SJSA1 (cell line): ENCODE measurements at regions not wholly inside any gene's neighbourhood (a gene's known extent, or its start where the extent isn't known, plus 50 kb on each side); places are given as distances from the start of the nearest gene placed in this dataset.
A peak's percentile ranks its signal among the peaks of the same experiment; 100 is the strongest.

Source experiments
- DNase-seq, 2 experiments: peaks; one replicate each; pipeline ENCODE4 v3.0.0-alpha.2; 2015 to 2020; ENCODE audit warnings: low spot score in 2 of 2, low read depth in 1 of 2
- H3K27ac ChIP-seq: fragments of 250-450 bp; sonication (Bioruptor Pico); 2 replicates; pipeline ENCODE4 v1.5.1; 2020; ENCODE audit warnings: mild to moderate bottlenecking, moderate library complexity
- H3K27me3 ChIP-seq: fragments of 250-450 bp; sonication (Bioruptor Pico); replicated peaks from 2 replicates; pipeline ENCODE4 v1.5.1; 2020; ENCODE audit warnings: mild to moderate bottlenecking, moderate library complexity
- H3K36me3 ChIP-seq: fragments of 250-450 bp; sonication (Bioruptor Pico); 2 replicates; pipeline ENCODE4 v1.5.1; 2020; ENCODE audit warnings: mild to moderate bottlenecking
- H3K4me1 ChIP-seq: fragments of 250-450 bp; sonication (Bioruptor Pico); replicated peaks from 2 replicates; pipeline ENCODE4 v1.6.1; 2021; ENCODE audit warnings: mild to moderate bottlenecking
- H3K4me3 ChIP-seq: fragments of 250-450 bp; sonication (Bioruptor Pico); 2 replicates; pipeline ENCODE4 v1.5.1; 2020; ENCODE audit warnings: mild to moderate bottlenecking
- H3K9me3 ChIP-seq: fragments of 250-450 bp; sonication (Bioruptor Pico); replicated peaks from 2 replicates; pipeline ENCODE4 v1.5.1; 2020; ENCODE audit warnings: mild to moderate bottlenecking

- DNase-seq = no peak
- no peak overlapping the region for H3K27ac ChIP-seq
- no peaks in the 10 kb centered on the region for H3K9me3 ChIP-seq
- H3K27me3 ChIP-seq = no peaks in the 10 kb centered on the region
- H3K4me3 ChIP-seq = no peak overlapping the region
- no peaks in the 10 kb centered on the region for H3K36me3 ChIP-seq
- no peaks in the 10 kb centered on the region for H3K4me1 ChIP-seq
These were observed 190.2 kb upstream of the ADAMTS5 start for GRCh38 chr21:27157097-27157496.

GRCh38 chr21:27156666-27157065 is 189.8 kb upstream of the ADAMTS5 start:
- Histone ChIP-seq H3K27ac (no peak overlapping the region), H3K27me3 (no peaks in the 10 kb centered on the region), H3K9me3 (no peaks in the 10 kb centered on the region), H3K4me1 (no peaks in the 10 kb centered on the region), H3K4me3 (no peak overlapping the region), H3K36me3 (no peaks in the 10 kb centered on the region)
- DNase-seq = no peak

GRCh38 chr21:27155130-27155500 is 188.2 kb upstream of the ADAMTS5 start:
- Histone ChIP-seq H3K4me3 (no peak overlapping the region), H3K36me3 (no peaks in the 10 kb centered on the region), H3K4me1 (no peaks in the 10 kb centered on the region), H3K9me3 (no peaks in the 10 kb centered on the region), H3K27me3 (no peaks in the 10 kb centered on the region), H3K27ac (no peak overlapping the region)
- no peak for DNase-seq

- no peaks in the 10 kb centered on the region for H3K36me3 ChIP-seq
- no peaks in the 10 kb centered on the region for H3K4me1 ChIP-seq
- DNase-seq = no peak
- no peak overlapping the region for H3K4me3 ChIP-seq
- no peaks in the 10 kb centered on the region for H3K9me3 ChIP-seq
- H3K27me3 ChIP-seq = no peaks in the 10 kb centered on the region
- no peak overlapping the region for H3K27ac ChIP-seq
These were observed 187.7 kb upstream of the ADAMTS5 start for GRCh38 chr21:27154451-27155129.

- H3K27ac ChIP-seq = no peak overlapping the region
- H3K36me3 ChIP-seq = no peaks in the 10 kb centered on the region
- H3K4me1 ChIP-seq = no peaks in the 10 kb centered on the region
- no peak overlapping the region for H3K4me3 ChIP-seq
- no peaks in the 10 kb centered on the region for H3K27me3 ChIP-seq
- no peak for DNase-seq
- no peaks in the 10 kb centered on the region for H3K9me3 ChIP-seq
These were observed 186.1 kb upstream of the ADAMTS5 start for GRCh38 chr21:27152996-27153395.

GRCh38 chr21:27149034-27149433 is 182.1 kb upstream of the ADAMTS5 start:
- DNase-seq = peak in 1 of 2 experiments; percentile 12
- no peaks in the 10 kb centered on the region for H3K27me3 ChIP-seq
- H3K4me1 ChIP-seq = no peaks in the 10 kb centered on the region
- no peaks in the 10 kb centered on the region for H3K36me3 ChIP-seq
- peak overlapping the region; percentile 5; the same call in 1 of the 2 replicates for H3K27ac ChIP-seq
- no peaks in the 10 kb centered on the region for H3K9me3 ChIP-seq
- H3K4me3 ChIP-seq = no peak overlapping the region

- no peak overlapping the region for H3K4me3 ChIP-seq
- H3K27me3 ChIP-seq = no peaks in the 10 kb centered on the region
- no peaks in the 10 kb centered on the region for H3K36me3 ChIP-seq
- DNase-seq = no peak
- no peak overlapping the region for H3K27ac ChIP-seq
- no peaks in the 10 kb centered on the region for H3K9me3 ChIP-seq
- no peaks in the 10 kb centered on the region for H3K4me1 ChIP-seq
These were observed 179.4 kb upstream of the ADAMTS5 start for GRCh38 chr21:27146268-27146667.

- no peak for DNase-seq
- H3K36me3 ChIP-seq = no peaks in the 10 kb centered on the region
- H3K4me3 ChIP-seq = no peak overlapping the region
- H3K27ac ChIP-seq = no peak overlapping the region
- no peaks in the 10 kb centered on the region for H3K27me3 ChIP-seq
- H3K9me3 ChIP-seq = no peaks in the 10 kb centered on the region
- H3K4me1 ChIP-seq = no peaks in the 10 kb centered on the region
These were observed 178.4 kb upstream of the ADAMTS5 start for GRCh38 chr21:27145134-27145798.

- Histone ChIP-seq H3K27ac (no peak overlapping the region), H3K36me3 (no peaks in the 10 kb centered on the region), H3K9me3 (no peaks in the 10 kb centered on the region), H3K4me3 (no peak overlapping the region), H3K27me3 (no peaks in the 10 kb centered on the region), H3K4me1 (no peaks in the 10 kb centered on the region)
- DNase-seq = no peak
These were observed 176.6 kb upstream of the ADAMTS5 start for GRCh38 chr21:27143476-27143875.

- Histone ChIP-seq H3K27me3 (no peaks in the 10 kb centered on the region), H3K36me3 (no peaks in the 10 kb centered on the region), H3K27ac (no peak overlapping the region), H3K9me3 (no peaks in the 10 kb centered on the region), H3K4me1 (no peaks in the 10 kb centered on the region), H3K4me3 (no peak overlapping the region)
- no peak for DNase-seq
These were observed 172.6 kb upstream of the ADAMTS5 start for GRCh38 chr21:27139526-27139925.

- Histone ChIP-seq H3K4me1 (peaks cover 6% of the 10 kb centered on the region), H3K4me3 (no peak overlapping the region), H3K36me3 (no peaks in the 10 kb centered on the region), H3K27ac (no peak overlapping the region), H3K9me3 (no peaks in the 10 kb centered on the region), H3K27me3 (no peaks in the 10 kb centered on the region)
- DNase-seq = no peak
These were observed 167.6 kb upstream of the ADAMTS5 start for GRCh38 chr21:27134516-27134915.

- H3K36me3 ChIP-seq = no peaks in the 10 kb centered on the region
- H3K4me3 ChIP-seq = no peak overlapping the region
- H3K4me1 ChIP-seq = peaks cover 12% of the 10 kb centered on the region
- H3K27ac ChIP-seq = no peak overlapping the region
- DNase-seq = no peak
- H3K27me3 ChIP-seq = no peaks in the 10 kb centered on the region
- no peaks in the 10 kb centered on the region for H3K9me3 ChIP-seq
These were observed 165.4 kb upstream of the ADAMTS5 start for GRCh38 chr21:27132266-27132665.

GRCh38 chr21:27130154-27130553 is 163.3 kb upstream of the ADAMTS5 start:
- Histone ChIP-seq H3K36me3 (no peaks in the 10 kb centered on the region), H3K4me1 (peaks cover 12% of the 10 kb centered on the region), H3K27me3 (no peaks in the 10 kb centered on the region), H3K4me3 (no peak overlapping the region), H3K27ac (no peak overlapping the region), H3K9me3 (no peaks in the 10 kb centered on the region)
- no peak for DNase-seq

GRCh38 chr21:27129694-27130093 is 162.8 kb upstream of the ADAMTS5 start:
- Histone ChIP-seq H3K36me3 (no peaks in the 10 kb centered on the region), H3K4me1 (peaks cover 12% of the 10 kb centered on the region), H3K9me3 (no peaks in the 10 kb centered on the region), H3K27me3 (no peaks in the 10 kb centered on the region), H3K4me3 (no peak overlapping the region), H3K27ac (peak overlapping the region; percentile 87)
- DNase-seq = no peak

GRCh38 chr21:27129215-27129614 is 162.3 kb upstream of the ADAMTS5 start:
- no peaks in the 10 kb centered on the region for H3K27me3 ChIP-seq
- no peaks in the 10 kb centered on the region for H3K9me3 ChIP-seq
- peak; percentile 68 to 80 for DNase-seq
- H3K36me3 ChIP-seq = no peaks in the 10 kb centered on the region
- peaks cover 12% of the 10 kb centered on the region for H3K4me1 ChIP-seq
- H3K27ac ChIP-seq = peak overlapping the region; percentile 87
- H3K4me3 ChIP-seq = no peak overlapping the region
